ENCODE measurements at regions not wholly inside any gene's neighbourhood (a gene's known extent, or its start where the extent isn't known, plus 50 kb on each side); places are given as distances from the start of the nearest gene placed in this dataset.

- in situ Hi-C loops (cut with HindIII; ENCODE audit: low sequenced_read_pairs) = loop anchor here (5.0 kb wide), 1 partner anchor 46 kb away; no protein-coding TSS in a partner anchor
These were observed 76.8 kb upstream of the PELI1 start for GRCh38 chr2:64220894-64221617.

DNA sequence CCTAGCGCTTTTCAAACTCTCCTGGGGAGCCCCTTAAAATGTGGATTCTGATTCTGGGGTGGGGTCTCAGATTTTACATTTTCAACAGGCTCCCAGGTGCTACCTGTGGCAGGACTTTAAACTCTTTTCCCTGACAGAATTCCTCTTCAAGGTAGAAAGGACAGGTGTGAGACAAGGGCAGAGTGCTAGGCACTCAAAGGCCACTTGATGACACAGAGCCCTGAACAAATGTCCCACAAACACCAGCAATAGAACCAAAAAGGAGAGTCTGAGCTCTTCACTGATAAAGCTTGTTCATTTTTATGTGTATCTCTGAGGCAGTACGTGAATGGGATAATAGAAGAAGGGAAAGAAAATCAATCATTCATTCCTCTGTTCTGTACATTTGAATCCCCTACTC is 77.7 kb upstream of the PELI1 start:
- in situ Hi-C loops (cut with HindIII; ENCODE audit: low sequenced_read_pairs) = loop anchor here (5.0 kb wide), 1 partner anchor 45 kb away; no protein-coding TSS in a partner anchor

DNA sequence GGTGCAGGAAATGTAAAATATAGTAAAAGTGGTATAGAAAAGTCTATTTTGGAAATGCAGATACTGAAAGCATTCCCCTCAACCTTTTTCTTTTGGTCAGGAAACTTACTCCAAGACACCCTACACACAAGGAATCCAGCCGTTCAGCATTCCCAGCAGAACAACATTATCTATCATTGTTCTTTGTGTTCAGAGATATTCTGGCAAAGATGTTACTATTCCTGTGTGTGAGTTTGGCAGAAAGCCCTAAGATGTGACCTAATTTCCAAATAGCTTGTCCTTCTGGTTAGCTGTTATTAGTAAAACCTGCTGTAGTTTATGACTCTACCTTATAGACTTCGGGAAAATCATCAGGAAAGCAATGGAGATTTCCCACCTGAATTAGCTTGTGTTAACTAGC is 78.1 kb upstream of the PELI1 start:
- in situ Hi-C loops (cut with HindIII; ENCODE audit: low sequenced_read_pairs) = loop anchor here (5.0 kb wide), 1 partner anchor 45 kb away; no protein-coding TSS in a partner anchor

DNA sequence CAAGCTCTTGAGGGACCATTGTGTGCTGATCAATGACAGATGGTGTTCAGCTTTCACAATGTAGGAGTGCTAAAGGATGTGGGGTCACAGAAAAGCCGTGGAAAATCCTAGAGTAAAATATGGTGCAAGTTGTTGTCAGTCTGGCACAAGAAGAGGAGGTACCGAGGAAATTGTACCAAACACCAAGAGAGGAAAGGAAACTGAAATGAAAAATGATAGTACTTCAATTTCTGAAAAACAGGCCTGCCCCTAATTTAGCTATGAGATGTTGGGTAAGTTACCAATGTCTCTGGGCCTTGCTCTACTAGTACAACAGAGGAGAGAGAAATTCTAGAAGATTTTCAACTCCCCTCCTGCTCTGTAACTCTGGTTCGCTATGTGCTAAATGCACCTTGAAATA is 78.8 kb upstream of the PELI1 start:
- in situ Hi-C loops (cut with HindIII; ENCODE audit: low sequenced_read_pairs) = loop anchor here (5.0 kb wide), 1 partner anchor 44 kb away; no protein-coding TSS in a partner anchor

DNA sequence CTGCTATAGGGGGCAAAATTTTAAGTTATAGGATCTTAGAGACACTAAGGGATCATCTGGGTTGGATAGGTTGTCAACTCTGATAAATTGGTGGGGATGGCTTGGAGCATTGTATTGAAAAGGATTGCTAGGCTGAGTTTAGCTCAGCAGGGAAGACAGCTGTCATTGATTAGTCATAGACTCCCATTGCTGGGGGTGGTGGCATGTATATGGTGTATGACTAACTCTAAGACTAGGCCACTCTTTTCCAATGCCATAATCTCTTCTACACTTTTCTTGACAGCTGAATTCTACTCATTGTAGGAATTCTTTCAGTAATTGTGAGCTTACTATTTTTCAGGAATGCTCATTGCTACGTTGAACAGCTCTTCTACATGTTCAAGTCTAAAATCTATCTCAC is 81.3 kb upstream of the PELI1 start:
- in situ Hi-C loops (cut with HindIII; ENCODE audit: low sequenced_read_pairs) = no loop called here

GRCh38 chr2:64226611-64227010 is 82.4 kb upstream of the PELI1 start:
- in situ Hi-C loops (cut with HindIII; ENCODE audit: low sequenced_read_pairs) = no loop called here

- in situ Hi-C loops (cut with HindIII; ENCODE audit: low sequenced_read_pairs) = no loop called here
These were observed 83.4 kb upstream of the PELI1 start for GRCh38 chr2:64227603-64228125.

DNA sequence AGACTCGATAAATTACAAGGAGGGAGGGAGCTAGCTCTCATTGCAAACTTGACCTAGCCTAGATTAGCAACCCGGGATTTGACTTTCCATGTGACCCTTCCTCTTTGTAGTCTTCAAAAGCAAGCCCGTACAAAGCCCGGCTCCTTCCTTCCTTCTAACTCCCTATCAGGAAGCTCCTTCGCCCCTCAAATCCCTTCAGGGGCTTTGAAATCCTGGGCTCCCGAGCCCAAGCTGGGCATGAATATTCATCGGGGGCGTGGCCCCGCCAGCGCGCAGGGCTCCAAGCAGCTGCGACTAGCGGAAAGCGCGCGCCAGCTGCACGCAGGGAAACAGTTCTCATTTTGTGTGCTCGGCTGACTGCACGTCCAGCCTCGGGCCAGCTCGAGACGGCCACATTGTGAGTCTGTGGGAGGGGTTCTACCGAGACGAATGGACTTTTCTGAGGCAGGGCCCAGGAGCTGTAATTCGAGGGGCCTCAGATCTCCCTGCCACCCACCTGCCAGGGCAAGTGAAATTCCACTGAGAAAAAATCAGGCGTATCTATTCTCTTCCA is 84.0 kb upstream of the PELI1 start:
- in situ Hi-C loops (cut with HindIII; ENCODE audit: low sequenced_read_pairs) = no loop called here

DNA sequence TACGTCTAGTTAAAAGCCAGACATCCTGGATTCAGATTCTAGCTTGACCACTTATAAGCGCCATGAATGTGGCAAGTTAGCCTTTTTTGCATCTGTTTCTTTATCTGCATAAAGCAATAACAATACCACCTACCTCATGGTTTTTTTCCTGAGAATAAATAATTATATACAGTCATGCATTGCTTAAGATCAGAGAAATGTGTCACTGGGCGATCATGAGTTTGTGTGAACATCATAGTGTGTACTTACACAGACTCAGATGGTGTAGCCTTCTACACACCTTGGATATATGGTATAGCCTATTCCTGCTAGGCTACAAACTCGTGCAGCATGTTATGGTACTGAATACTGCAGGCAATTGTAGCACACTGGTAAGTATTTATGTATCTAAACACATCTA is 84.7 kb upstream of the PELI1 start:
- in situ Hi-C loops (cut with HindIII; ENCODE audit: low sequenced_read_pairs) = no loop called here

GRCh38 chr2:64230540-64230939 is 86.3 kb upstream of the PELI1 start:
- in situ Hi-C loops (cut with HindIII; ENCODE audit: low sequenced_read_pairs) = no loop called here

- in situ Hi-C loops (cut with HindIII; ENCODE audit: low sequenced_read_pairs) = no loop called here
These were observed 88.0 kb upstream of the PELI1 start for GRCh38 chr2:64232266-64232665.

DNA sequence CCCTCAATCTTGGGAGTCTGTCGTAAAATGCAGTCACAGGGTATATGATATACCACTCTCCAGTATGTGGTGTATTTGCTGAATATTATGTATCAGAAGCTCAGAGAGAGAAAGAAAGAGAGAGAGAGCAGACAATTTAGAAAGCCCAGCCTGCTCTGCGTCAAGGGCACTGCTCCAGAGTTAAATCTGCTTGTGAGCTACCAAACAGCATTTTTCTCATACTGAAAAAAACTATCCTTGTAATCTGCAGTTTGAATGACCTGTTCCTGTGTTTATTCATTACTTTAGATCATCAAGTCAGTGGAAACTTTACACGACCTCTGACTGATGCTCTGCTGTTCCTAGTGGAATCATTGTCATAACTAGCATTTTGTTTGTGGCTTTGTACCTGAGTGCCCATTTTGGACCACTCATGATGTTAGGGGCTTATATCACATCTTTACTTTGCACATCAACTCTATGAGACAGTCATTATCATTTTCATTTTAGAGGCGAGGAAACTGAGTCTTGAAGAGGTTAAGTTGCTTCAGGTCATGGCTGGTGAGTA is 89.2 kb upstream of the PELI1 start:
- in situ Hi-C loops (cut with HindIII; ENCODE audit: low sequenced_read_pairs) = no loop called here

DNA sequence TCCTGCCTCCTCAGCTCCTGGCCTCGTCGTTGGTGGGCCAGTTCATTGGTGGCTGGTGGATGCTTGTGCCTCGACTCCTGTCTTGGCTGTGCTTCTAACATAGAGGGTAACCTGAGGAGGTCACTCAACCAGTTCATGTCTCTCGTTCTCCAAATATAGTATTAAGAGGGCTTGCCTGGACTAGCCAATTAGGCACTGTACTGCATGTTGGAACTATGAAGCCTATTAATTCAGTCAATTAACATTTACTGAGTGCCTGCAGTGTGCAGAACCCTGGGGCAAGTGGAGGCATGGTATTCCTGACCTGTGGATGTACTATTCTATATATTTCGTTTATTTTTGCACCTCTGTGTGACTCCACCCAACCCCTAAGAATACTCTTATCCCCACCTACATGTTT is 89.9 kb upstream of the PELI1 start:
- in situ Hi-C loops (cut with HindIII; ENCODE audit: low sequenced_read_pairs) = no loop called here

DNA sequence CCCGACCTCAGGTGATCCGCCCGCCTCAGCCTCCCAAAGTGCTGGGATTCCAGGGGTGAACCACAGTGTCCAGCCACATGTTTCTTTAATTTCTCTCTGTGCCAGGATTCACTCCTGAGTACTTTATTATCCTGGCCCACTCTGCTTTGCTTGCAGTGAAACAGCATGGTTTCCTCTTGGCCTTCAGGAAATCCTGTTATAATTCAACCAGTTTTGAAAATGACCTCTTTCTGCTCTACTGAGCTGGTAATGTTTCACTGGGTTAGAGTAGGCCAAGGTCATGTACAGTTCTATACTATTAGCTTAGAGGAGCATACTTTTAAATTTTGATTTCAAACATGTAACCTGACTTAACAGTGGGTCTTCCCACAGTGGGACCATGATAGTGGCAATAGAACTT is 90.6 kb upstream of the PELI1 start:
- in situ Hi-C loops (cut with HindIII; ENCODE audit: low sequenced_read_pairs) = no loop called here

GRCh38 chr2:64237266-64237665 is 93.0 kb upstream of the PELI1 start:
- in situ Hi-C loops (cut with HindIII; ENCODE audit: low sequenced_read_pairs) = no loop called here

- in situ Hi-C loops (cut with HindIII; ENCODE audit: low sequenced_read_pairs) = no loop called here
These were observed 94.6 kb upstream of the PELI1 start for GRCh38 chr2:64238799-64239198.

- in situ Hi-C loops (cut with HindIII; ENCODE audit: low sequenced_read_pairs) = no loop called here
These were observed 99.1 kb upstream of the PELI1 start for GRCh38 chr2:64243081-64244036.

DNA sequence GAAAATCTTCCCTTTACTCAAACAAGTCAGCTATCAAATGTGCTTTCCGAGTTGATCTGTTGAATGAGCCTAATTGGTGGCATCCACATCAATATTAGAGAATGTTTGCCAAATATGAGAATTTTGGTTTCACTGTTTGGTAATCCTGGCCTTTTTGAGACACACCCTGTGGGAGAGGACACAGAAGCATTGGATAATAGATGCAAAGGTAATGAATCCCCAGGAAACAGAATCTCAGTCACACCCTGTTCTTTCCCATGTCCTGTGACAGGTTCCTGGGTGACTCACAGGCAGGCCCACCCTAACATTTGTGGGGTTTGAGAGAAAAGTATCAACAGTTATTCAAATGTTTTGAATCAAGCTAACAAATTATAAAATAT is 99.8 kb upstream of the PELI1 start:
- in situ Hi-C loops (cut with HindIII; ENCODE audit: low sequenced_read_pairs) = no loop called here

DNA sequence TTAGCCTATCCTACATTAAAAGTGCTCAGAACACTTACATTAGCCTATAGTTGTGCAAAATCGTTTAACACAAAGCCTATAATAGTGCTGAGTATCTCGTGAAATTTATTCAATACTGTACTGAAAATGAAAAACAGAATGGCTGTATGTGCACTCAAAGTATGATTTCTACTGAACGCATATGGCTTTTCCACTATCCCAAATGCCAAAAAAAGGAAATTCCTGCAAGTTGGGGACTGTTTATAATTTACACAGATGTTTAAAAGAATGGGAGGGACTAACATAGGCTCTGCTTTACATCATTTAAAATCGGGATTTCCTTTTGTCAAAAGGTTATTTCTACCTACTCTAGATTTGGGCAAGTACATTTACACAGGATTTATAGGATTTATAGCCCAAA is 101.4 kb upstream of the PELI1 start:
- in situ Hi-C loops (cut with HindIII; ENCODE audit: low sequenced_read_pairs) = no loop called here

- in situ Hi-C loops (cut with HindIII; ENCODE audit: low sequenced_read_pairs) = no loop called here
These were observed 102.7 kb upstream of the PELI1 start for GRCh38 chr2:64246962-64247361.

DNA sequence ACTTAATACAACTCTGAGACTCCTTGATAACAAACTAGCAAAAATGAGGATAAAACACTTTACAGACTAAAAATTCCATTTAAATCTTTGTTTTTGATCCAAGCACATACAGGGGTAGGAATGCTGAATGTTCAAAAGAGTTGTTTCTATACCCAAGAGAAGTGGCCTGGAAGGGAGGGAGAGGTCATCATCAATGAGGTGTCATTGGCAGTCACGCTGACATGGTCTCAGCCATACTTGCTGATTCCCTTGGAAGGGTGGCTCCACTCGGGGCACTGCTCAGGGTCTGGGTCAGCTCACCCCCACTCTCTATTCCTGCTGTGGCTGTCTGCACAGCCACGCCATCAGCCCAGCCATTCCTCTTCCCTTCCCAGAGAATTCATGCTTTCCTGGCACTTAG is 105.2 kb upstream of the PELI1 start:
- in situ Hi-C loops (cut with HindIII; ENCODE audit: low sequenced_read_pairs) = no loop called here

Measured in DLD1 (cell line).